Mesenchymal stem cell (in vitro differentiated cells and primary cell): ENCODE measurements at regions not wholly inside any gene's neighbourhood (a gene's known extent, or its start where the extent isn't known, plus 50 kb on each side); places are given as distances from the start of the nearest gene placed in this dataset.

Source experiments
- DNase-seq: peaks from one replicate; pipeline ENCODE4 v3.0.0-alpha.2; 2013
- H2AFZ ChIP-seq: one replicate; pipeline ENCODE4 v1.6.1; 2013; ENCODE audit warnings: low read depth, mild to moderate bottlenecking, control low read depth, inconsistent platforms, low read length, moderate library complexity
- H2AK5ac ChIP-seq: 2 replicates; pipeline ENCODE4 v1.6.1; 2013; ENCODE audit warnings: low read length, moderate library complexity, mild to moderate bottlenecking, inconsistent platforms; ENCODE audit not compliant: severe bottlenecking
- H2BK120ac ChIP-seq: one replicate; pipeline ENCODE4 v1.6.1; 2013; ENCODE audit warnings: low read depth, mild to moderate bottlenecking, inconsistent platforms, low read length, moderate library complexity
- H2BK12ac ChIP-seq, 2 experiments: one replicate each; pipeline ENCODE4 v1.6.1; 2013; ENCODE audit warnings: inconsistent platforms in 2 of 2, low read length in 2 of 2, mild to moderate bottlenecking in 2 of 2, moderate library complexity in 2 of 2, control low read depth in 1 of 2
- H2BK15ac ChIP-seq: one replicate; pipeline ENCODE4 v1.6.1; 2013; ENCODE audit warnings: mild to moderate bottlenecking, low read depth, inconsistent platforms; ENCODE audit not compliant: poor library complexity, severe bottlenecking
- H2BK5ac ChIP-seq: 2 replicates; pipeline ENCODE4 v1.6.1; 2013; ENCODE audit warnings: low read depth, mild to moderate bottlenecking, low read length, control low read depth, inconsistent platforms; ENCODE audit not compliant: poor library complexity, severe bottlenecking
- H3K14ac ChIP-seq, 2 experiments: one replicate each; pipeline ENCODE4 v1.6.1; 2013; ENCODE audit warnings: inconsistent platforms in 2 of 2, low read length in 2 of 2, control low read depth in 1 of 2, mild to moderate bottlenecking in 1 of 2, moderate library complexity in 1 of 2
- H3K18ac ChIP-seq, 2 experiments: one replicate each; pipeline ENCODE4 v1.6.1; 2013; ENCODE audit warnings: inconsistent platforms in 2 of 2, low read length in 2 of 2, control low read depth in 1 of 2, low read depth in 1 of 2, mild to moderate bottlenecking in 1 of 2
- H3K23ac ChIP-seq, 2 experiments: one replicate each; pipeline ENCODE4 v1.6.1; 2013; ENCODE audit warnings: inconsistent platforms in 2 of 2, low read length in 2 of 2, mild to moderate bottlenecking in 2 of 2, moderate library complexity in 2 of 2, control low read depth in 1 of 2
- H3K27ac ChIP-seq: 2 replicates; pipeline ENCODE4 v1.5.1; 2013; ENCODE audit warnings: mild to moderate bottlenecking, moderate library complexity, low read length, control low read depth, inconsistent platforms; ENCODE audit not compliant: poor library complexity, severe bottlenecking
- H3K27me3 ChIP-seq, 2 experiments: 2 replicates each; pipeline versions ENCODE4 v1.6.1 to v1.7.0; 2013; ENCODE audit warnings: low read length in 2 of 2, mild to moderate bottlenecking in 2 of 2, moderate library complexity in 2 of 2, control low read depth in 1 of 2, inconsistent platforms in 1 of 2; ENCODE audit not compliant: control insufficient read depth in 1 of 2, insufficient read depth in 1 of 2
- H3K36me3 ChIP-seq, 2 experiments: 2 replicates each; pipeline versions ENCODE4 v1.6.1 to v1.7.0; 2013; ENCODE audit warnings: low read length in 2 of 2, control low read depth in 1 of 2, inconsistent platforms in 1 of 2, low read depth in 1 of 2, mild to moderate bottlenecking in 1 of 2; ENCODE audit not compliant: insufficient read depth in 2 of 2, control insufficient read depth in 1 of 2
- H3K4ac ChIP-seq, 2 experiments: one replicate each; pipeline ENCODE4 v1.6.1; 2013; ENCODE audit warnings: inconsistent platforms in 2 of 2, low read length in 2 of 2, mild to moderate bottlenecking in 2 of 2, moderate library complexity in 2 of 2, control low read depth in 1 of 2, low read depth in 1 of 2
- H3K4me1 ChIP-seq: 2 replicates; pipeline ENCODE4 v1.6.1; 2013; ENCODE audit warnings: low read depth, low read length, control low read depth; ENCODE audit not compliant: control insufficient read depth, insufficient read depth
- H3K4me2 ChIP-seq: 2 replicates; pipeline ENCODE4 v1.6.1; 2013; ENCODE audit warnings: low read length, mild to moderate bottlenecking, inconsistent platforms; ENCODE audit not compliant: poor library complexity, severe bottlenecking
- H3K4me3 ChIP-seq, 2 experiments: 2 replicates each; pipeline versions ENCODE4 v1.5.1 to v1.7.0; 2013; ENCODE audit warnings: low read length in 2 of 2, mild to moderate bottlenecking in 2 of 2, control low read depth in 1 of 2, low read depth in 1 of 2; ENCODE audit not compliant: insufficient read depth in 1 of 2
- H3K79me1 ChIP-seq: replicated peaks from 2 replicates; pipeline ENCODE4 v1.6.1; 2013; ENCODE audit warnings: mild to moderate bottlenecking, control low read depth, low read length, inconsistent platforms; ENCODE audit not compliant: poor library complexity, severe bottlenecking
- H3K9ac ChIP-seq: 2 replicates; pipeline ENCODE4 v1.7.0; 2013; ENCODE audit warnings: mild to moderate bottlenecking, low read length, moderate library complexity
- H3K9me3 ChIP-seq: 2 replicates; pipeline ENCODE4 v1.7.0; 2013; ENCODE audit warnings: mild to moderate bottlenecking, low read length; ENCODE audit not compliant: control insufficient read depth
- H4K8ac ChIP-seq: one replicate; pipeline ENCODE4 v1.6.1; 2013; ENCODE audit warnings: inconsistent platforms, mild to moderate bottlenecking, low read length, moderate library complexity
- H4K91ac ChIP-seq: one replicate; pipeline ENCODE4 v1.6.1; 2013; ENCODE audit warnings: mild to moderate bottlenecking, low read length, inconsistent platforms
- WGBS: methylation state at CpG from one replicate; pipeline ENCODE4 v1.1.7; 2013; ENCODE audit warnings: mixed read lengths; 5-methylcytosine and 5-hydroxymethylcytosine counted together

- Histone ChIP-seq H2BK5ac (peak overlapping the region; percentile 89), H2AFZ (no peak overlapping the region), H3K4me3 (no peak overlapping the region), H4K8ac (no peak overlapping the region), H3K27ac (peak overlapping the region; percentile 86), H3K14ac (no peak overlapping the region), H3K23ac (no peak overlapping the region), H3K4me1 (peaks cover 1% of the 10 kb centered on the region), H2BK15ac (no peak overlapping the region), H2BK120ac (no peak overlapping the region), H3K27me3 (no peaks in the 10 kb centered on the region), H4K91ac (no peak overlapping the region), H2BK12ac (no peak overlapping the region), H3K36me3 (no peaks in the 10 kb centered on the region), H3K9me3 (no peaks in the 10 kb centered on the region), H3K4ac (no peak overlapping the region), H3K9ac (no peak overlapping the region), H3K4me2 (no peak overlapping the region), H2AK5ac (no peak overlapping the region), H3K79me1 (no peaks in the 10 kb centered on the region), H3K18ac (peak overlapping the region in 1 of 2 experiments; percentile 62)
- DNase-seq: peak; percentile 58
- WGBS: no CpG with 5 or more reads among the region's 1 CpG
These were observed 870.2 kb downstream of the EFNB2 start for GRCh38 chr13:105665284-105665683.

GRCh38 chr13:105663182-105663581 is 872.3 kb downstream of the EFNB2 start:
- Histone ChIP-seq H3K23ac (no peak overlapping the region), H2BK5ac (no peak overlapping the region), H2AK5ac (no peak overlapping the region), H3K79me1 (no peaks in the 10 kb centered on the region), H4K91ac (no peak overlapping the region), H3K18ac (no peak overlapping the region), H3K9me3 (no peaks in the 10 kb centered on the region), H4K8ac (no peak overlapping the region), H2BK12ac (no peak overlapping the region), H2BK15ac (no peak overlapping the region), H3K4me1 (peaks cover 5% of the 10 kb centered on the region), H2AFZ (no peak overlapping the region), H3K4ac (no peak overlapping the region), H3K4me2 (no peak overlapping the region), H2BK120ac (no peak overlapping the region), H3K14ac (no peak overlapping the region), H3K4me3 (no peak overlapping the region), H3K36me3 (no peaks in the 10 kb centered on the region), H3K27me3 (no peaks in the 10 kb centered on the region), H3K27ac (no peak overlapping the region), H3K9ac (no peak overlapping the region)
- DNase-seq: no peak
- WGBS: 100% methylated on average over 1 of the region's 5 CpGs

GRCh38 chr13:105660561-105660960 is 874.9 kb downstream of the EFNB2 start:
- no peak overlapping the region for H3K18ac ChIP-seq
- no peaks in the 10 kb centered on the region for H3K9me3 ChIP-seq
- H3K79me1 ChIP-seq: no peaks in the 10 kb centered on the region
- H3K4me2 ChIP-seq: no peak overlapping the region
- no peak overlapping the region for H3K4ac ChIP-seq
- no peak overlapping the region for H3K23ac ChIP-seq
- H2AK5ac ChIP-seq: no peak overlapping the region
- H3K4me3 ChIP-seq: no peak overlapping the region
- H2BK15ac ChIP-seq: no peak overlapping the region
- 31% methylated on average over 3 of the region's 3 CpGs for WGBS
- H2BK12ac ChIP-seq: no peak overlapping the region
- peak; percentile 35 for DNase-seq
- H4K91ac ChIP-seq: no peak overlapping the region
- no peak overlapping the region for H4K8ac ChIP-seq
- no peak overlapping the region for H2BK120ac ChIP-seq
- H3K36me3 ChIP-seq: no peaks in the 10 kb centered on the region
- no peak overlapping the region for H3K27ac ChIP-seq
- H3K27me3 ChIP-seq: no peaks in the 10 kb centered on the region
- no peak overlapping the region for H3K9ac ChIP-seq
- H2AFZ ChIP-seq: no peak overlapping the region
- H2BK5ac ChIP-seq: no peak overlapping the region
- no peak overlapping the region for H3K14ac ChIP-seq
- peaks cover 5% of the 10 kb centered on the region for H3K4me1 ChIP-seq

GRCh38 chr13:105658431-105658830 is 877.0 kb downstream of the EFNB2 start:
- WGBS: 80% methylated on average over 1 of the region's 3 CpGs
- no peak overlapping the region for H3K23ac ChIP-seq

More at GRCh38 chr13:105658431-105658830, 877.0 kb downstream of the EFNB2 start:
- H4K91ac ChIP-seq: no peak overlapping the region
- H3K18ac ChIP-seq: no peak overlapping the region
- no peak overlapping the region for H2BK12ac ChIP-seq
- peaks cover 5% of the 10 kb centered on the region for H3K4me1 ChIP-seq
- H3K14ac ChIP-seq: no peak overlapping the region
- no peaks in the 10 kb centered on the region for H3K79me1 ChIP-seq
- H3K27ac ChIP-seq: no peak overlapping the region
- H2BK5ac ChIP-seq: no peak overlapping the region
- H3K4me2 ChIP-seq: no peak overlapping the region
- no peaks in the 10 kb centered on the region for H3K27me3 ChIP-seq
- DNase-seq: no peak
- H2BK15ac ChIP-seq: no peak overlapping the region
- no peaks in the 10 kb centered on the region for H3K36me3 ChIP-seq
- no peak overlapping the region for H3K4ac ChIP-seq
- H3K9me3 ChIP-seq: no peaks in the 10 kb centered on the region
- H2BK120ac ChIP-seq: no peak overlapping the region
- H3K9ac ChIP-seq: no peak overlapping the region
- H4K8ac ChIP-seq: no peak overlapping the region
- H2AFZ ChIP-seq: no peak overlapping the region
- H2AK5ac ChIP-seq: no peak overlapping the region
- no peak overlapping the region for H3K4me3 ChIP-seq
